ENCODE measurements at regions not wholly inside any gene's neighbourhood (a gene's known extent, or its start where the extent isn't known, plus 50 kb on each side); places are given as distances from the start of the nearest gene placed in this dataset.
"Not testable (repeated sequence)": the region's sequence is repeated elsewhere in the genome, so short reads cannot be mapped to it uniquely, and the experiment has no call there.

GRCh38 chr19:20294181-20294580 lies 127.2 kb downstream of the ZNF486 start:
- intact Hi-C loops (cut with micrococcal nuclease): no loop called here

GRCh38 chr19:20292520-20292919 lies 125.5 kb downstream of the ZNF486 start:
- intact Hi-C loops (cut with micrococcal nuclease): not testable (repeated sequence)

GRCh38 chr19:20289186-20289585 lies 122.2 kb downstream of the ZNF486 start:
- intact Hi-C loops (cut with micrococcal nuclease): no loop called here

GRCh38 chr19:20287070-20287469 lies 120.1 kb downstream of the ZNF486 start:
- intact Hi-C loops (cut with micrococcal nuclease): no loop called here

- intact Hi-C loops (cut with micrococcal nuclease): not testable (repeated sequence)
Measured at GRCh38 chr19:20285876-20286275, 118.9 kb downstream of the ZNF486 start.

- intact Hi-C loops (cut with micrococcal nuclease): no loop called here
Measured at GRCh38 chr19:20279516-20279915, 112.5 kb downstream of the ZNF486 start.

GRCh38 chr19:20278342-20278741 lies 111.3 kb downstream of the ZNF486 start:
- intact Hi-C loops (cut with micrococcal nuclease): no loop called here

- intact Hi-C loops (cut with micrococcal nuclease): not testable (repeated sequence)
Measured at GRCh38 chr19:20276732-20277082, 109.7 kb downstream of the ZNF486 start.

GRCh38 chr19:20276011-20276731 lies 109.2 kb downstream of the ZNF486 start:
- intact Hi-C loops (cut with micrococcal nuclease): no loop called here

- intact Hi-C loops (cut with micrococcal nuclease): no loop called here
Measured at GRCh38 chr19:20273951-20274570, 107.0 kb downstream of the ZNF486 start.

- intact Hi-C loops (cut with micrococcal nuclease): no loop called here
Measured at GRCh38 chr19:20273376-20273775, 106.4 kb downstream of the ZNF486 start.

- intact Hi-C loops (cut with micrococcal nuclease): not testable (repeated sequence)
Measured at GRCh38 chr19:20272627-20273010, 105.6 kb downstream of the ZNF486 start.

- intact Hi-C loops (cut with micrococcal nuclease): not testable (repeated sequence)
Measured at GRCh38 chr19:20271927-20272626, 105.1 kb downstream of the ZNF486 start.

GRCh38 chr19:20271215-20271926 lies 104.4 kb downstream of the ZNF486 start:
- intact Hi-C loops (cut with micrococcal nuclease): no loop called here

GRCh38 chr19:20269461-20269860 lies 102.4 kb downstream of the ZNF486 start:
- intact Hi-C loops (cut with micrococcal nuclease): no loop called here

GRCh38 chr19:20261513-20261912 lies 94.5 kb downstream of the ZNF486 start:
- intact Hi-C loops (cut with micrococcal nuclease): not testable (repeated sequence)

- intact Hi-C loops (cut with micrococcal nuclease): not testable (repeated sequence)
Measured at GRCh38 chr19:20260738-20261137, 93.7 kb downstream of the ZNF486 start.

- intact Hi-C loops (cut with micrococcal nuclease): no loop called here
Measured at GRCh38 chr19:20259615-20260014, 92.6 kb downstream of the ZNF486 start.

GRCh38 chr19:20256606-20257005 lies 89.6 kb downstream of the ZNF486 start:
- intact Hi-C loops (cut with micrococcal nuclease): no loop called here

GRCh38 chr19:20254121-20254520 lies 87.1 kb downstream of the ZNF486 start:
- intact Hi-C loops (cut with micrococcal nuclease): no loop called here

GRCh38 chr19:20252613-20253012 lies 85.6 kb downstream of the ZNF486 start:
- intact Hi-C loops (cut with micrococcal nuclease): no loop called here

GRCh38 chr19:20250627-20251026 lies 83.6 kb downstream of the ZNF486 start:
- intact Hi-C loops (cut with micrococcal nuclease): no loop called here
